ENCODE measurements at regions not wholly inside any gene's neighbourhood (a gene's known extent, or its start where the extent isn't known, plus 50 kb on each side); places are given as distances from the start of the nearest gene placed in this dataset.

- Histone ChIP-seq H3K4me3 (ENCODE audit: low read depth in 1 of 3, low read length in 3 of 3) (no peak overlapping the region), H3K36me3 (ENCODE audit: control insufficient read depth in 3 of 3, insufficient read depth in 2 of 3, low read depth in 1 of 3, low read length in 3 of 3) (no peaks in the 10 kb centered on the region), H3K9me3 (ENCODE audit: control insufficient read depth in 2 of 2, insufficient read depth in 1 of 2, low read depth in 1 of 2, low read length in 1 of 2) (no peaks in the 10 kb centered on the region), H3K27ac (ENCODE audit: low read depth in 1 of 3, low read length in 2 of 3) (no peak overlapping the region), H3K27me3 (ENCODE audit: control insufficient read depth in 3 of 3, insufficient read depth in 3 of 3, low read length in 3 of 3) (no peaks in the 10 kb centered on the region), H3K4me1 (ENCODE audit: control insufficient read depth in 3 of 3, insufficient read depth in 2 of 3, low read depth in 1 of 3, low read length in 2 of 3) (no peaks in the 10 kb centered on the region)
- DNase-seq: no peak
- FAIRE-seq: no peak
- WGBS, 3 donors: 74 to 90% (median 81%) methylated on average over 4 of the region's 4 CpGs
Observed at GRCh38 chr18:29157905-29158304, 981.0 kb upstream of the CDH2 start.

- H3K36me3 ChIP-seq (ENCODE audit: control insufficient read depth in 3 of 3, insufficient read depth in 2 of 3, low read depth in 1 of 3, low read length in 3 of 3): no peaks in the 10 kb centered on the region
- no peak overlapping the region for H3K27ac ChIP-seq (ENCODE audit: low read depth in 1 of 3, low read length in 2 of 3)
- DNase-seq: no peak
- H3K27me3 ChIP-seq (ENCODE audit: control insufficient read depth in 3 of 3, insufficient read depth in 3 of 3, low read length in 3 of 3): no peaks in the 10 kb centered on the region
- no peak for FAIRE-seq
- WGBS, 3 donors: 63 to 75% (median 66%) methylated on average over 3 of the region's 3 CpGs
- H3K9me3 ChIP-seq (ENCODE audit: control insufficient read depth in 2 of 2, insufficient read depth in 1 of 2, low read depth in 1 of 2, low read length in 1 of 2): no peaks in the 10 kb centered on the region
- no peak overlapping the region for H3K4me3 ChIP-seq (ENCODE audit: low read depth in 1 of 3, low read length in 3 of 3)
- no peaks in the 10 kb centered on the region for H3K4me1 ChIP-seq (ENCODE audit: control insufficient read depth in 3 of 3, insufficient read depth in 2 of 3, low read depth in 1 of 3, low read length in 2 of 3)
Observed at GRCh38 chr18:29157057-29157780, 980.3 kb upstream of the CDH2 start.

GRCh38 chr18:29156531-29156930 is 979.6 kb upstream of the CDH2 start:
- Histone ChIP-seq H3K27ac (ENCODE audit: low read depth in 1 of 3, low read length in 2 of 3) (no peak overlapping the region), H3K9me3 (ENCODE audit: control insufficient read depth in 2 of 2, insufficient read depth in 1 of 2, low read depth in 1 of 2, low read length in 1 of 2) (no peaks in the 10 kb centered on the region), H3K27me3 (ENCODE audit: control insufficient read depth in 3 of 3, insufficient read depth in 3 of 3, low read length in 3 of 3) (no peaks in the 10 kb centered on the region), H3K4me3 (ENCODE audit: low read depth in 1 of 3, low read length in 3 of 3) (no peak overlapping the region), H3K36me3 (ENCODE audit: control insufficient read depth in 3 of 3, insufficient read depth in 2 of 3, low read depth in 1 of 3, low read length in 3 of 3) (no peaks in the 10 kb centered on the region), H3K4me1 (ENCODE audit: control insufficient read depth in 3 of 3, insufficient read depth in 2 of 3, low read depth in 1 of 3, low read length in 2 of 3) (no peaks in the 10 kb centered on the region)
- WGBS, 3 donors: 77 to 85% (median 79%) methylated on average over 4 of the region's 4 CpGs
- no peak for DNase-seq
- no peak for FAIRE-seq

DNA sequence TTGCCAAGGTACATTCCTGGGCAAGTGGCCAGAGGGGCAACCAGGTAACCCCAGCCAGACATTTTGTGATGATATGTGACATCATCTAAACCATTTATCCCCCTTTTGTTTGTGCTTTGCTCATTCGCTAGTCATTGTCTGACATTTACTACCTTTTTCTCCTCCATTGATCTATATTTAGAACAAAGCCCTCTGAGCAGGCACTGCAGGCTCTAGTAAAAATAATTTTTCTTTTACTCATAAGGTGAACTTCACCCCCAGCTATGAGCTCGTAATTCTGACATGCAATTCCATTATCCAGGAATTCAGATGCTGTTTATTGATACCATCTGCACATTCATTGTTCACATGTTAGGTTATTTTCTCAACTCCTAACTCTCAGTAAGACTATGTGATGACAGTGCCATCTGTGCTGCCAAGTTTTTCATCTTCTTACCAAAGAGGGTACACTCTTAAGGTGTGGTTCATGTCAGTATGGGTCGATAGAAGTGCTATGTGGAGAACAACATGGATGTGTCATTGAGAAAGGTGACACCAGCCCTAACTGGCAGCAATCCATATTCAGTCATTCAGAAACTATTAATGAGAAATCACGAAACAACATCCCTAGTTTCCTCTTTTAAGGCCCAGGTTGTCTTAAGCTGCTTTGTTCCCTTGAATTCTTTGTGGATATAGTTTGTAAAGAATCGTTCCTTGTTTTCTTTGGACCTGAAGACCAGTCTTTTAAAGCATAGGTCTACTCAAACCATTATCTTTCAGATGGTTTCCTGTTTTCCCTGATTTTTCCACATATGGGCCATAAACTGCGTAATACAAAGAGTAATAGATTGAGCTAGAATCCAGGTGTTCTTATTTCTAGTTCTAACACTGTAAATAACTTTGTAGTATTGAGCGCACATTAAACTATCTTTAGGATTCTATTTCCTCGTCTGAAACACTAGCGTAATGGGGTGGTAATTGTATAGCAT is 978.1 kb upstream of the CDH2 start:
- Histone ChIP-seq H3K4me3 (ENCODE audit: low read depth in 1 of 3, low read length in 3 of 3) (no peak overlapping the region), H3K9me3 (ENCODE audit: control insufficient read depth in 2 of 2, insufficient read depth in 1 of 2, low read depth in 1 of 2, low read length in 1 of 2) (no peaks in the 10 kb centered on the region), H3K27me3 (ENCODE audit: control insufficient read depth in 3 of 3, insufficient read depth in 3 of 3, low read length in 3 of 3) (no peaks in the 10 kb centered on the region), H3K36me3 (ENCODE audit: control insufficient read depth in 3 of 3, insufficient read depth in 2 of 3, low read depth in 1 of 3, low read length in 3 of 3) (no peaks in the 10 kb centered on the region), H3K27ac (ENCODE audit: low read depth in 1 of 3, low read length in 2 of 3) (no peak overlapping the region), H3K4me1 (ENCODE audit: control insufficient read depth in 3 of 3, insufficient read depth in 2 of 3, low read depth in 1 of 3, low read length in 2 of 3) (no peaks in the 10 kb centered on the region)
- WGBS, 3 donors: 57 to 68% (median 62%) methylated on average over 9 of the region's 9 CpGs
- FAIRE-seq (no peak), DNase-seq (no peak)

- DNase-seq (no peak), FAIRE-seq (no peak)
- WGBS, 3 donors: 85 to 88% (median 87%) methylated on average over 1 of the region's 1 CpG
Observed at GRCh38 chr18:29154196-29154757, 977.3 kb upstream of the CDH2 start.

GRCh38 chr18:29153091-29153490 is 976.2 kb upstream of the CDH2 start:
- 55 to 80% (median 76%) methylated on average over 7 of the region's 7 CpGs for WGBS, 3 donors
- Histone ChIP-seq H3K4me3 (ENCODE audit: low read depth in 1 of 3, low read length in 3 of 3) (no peak overlapping the region), H3K27ac (ENCODE audit: low read depth in 1 of 3, low read length in 2 of 3) (no peak overlapping the region), H3K36me3 (ENCODE audit: control insufficient read depth in 3 of 3, insufficient read depth in 2 of 3, low read depth in 1 of 3, low read length in 3 of 3) (no peaks in the 10 kb centered on the region), H3K9me3 (ENCODE audit: control insufficient read depth in 2 of 2, insufficient read depth in 1 of 2, low read depth in 1 of 2, low read length in 1 of 2) (no peaks in the 10 kb centered on the region), H3K27me3 (ENCODE audit: control insufficient read depth in 3 of 3, insufficient read depth in 3 of 3, low read length in 3 of 3) (no peaks in the 10 kb centered on the region), H3K4me1 (ENCODE audit: control insufficient read depth in 3 of 3, insufficient read depth in 2 of 3, low read depth in 1 of 3, low read length in 2 of 3) (no peaks in the 10 kb centered on the region)
- DNase-seq: no peak
- FAIRE-seq: no peak

More at GRCh38 chr18:29154196-29154757, 977.3 kb upstream of the CDH2 start:
- H3K4me3 ChIP-seq (ENCODE audit: low read depth in 1 of 3, low read length in 3 of 3): no peak overlapping the region
- no peaks in the 10 kb centered on the region for H3K36me3 ChIP-seq (ENCODE audit: control insufficient read depth in 3 of 3, insufficient read depth in 2 of 3, low read depth in 1 of 3, low read length in 3 of 3)
- H3K27me3 ChIP-seq (ENCODE audit: control insufficient read depth in 3 of 3, insufficient read depth in 3 of 3, low read length in 3 of 3): no peaks in the 10 kb centered on the region
- no peaks in the 10 kb centered on the region for H3K9me3 ChIP-seq (ENCODE audit: control insufficient read depth in 2 of 2, insufficient read depth in 1 of 2, low read depth in 1 of 2, low read length in 1 of 2)
- no peak overlapping the region for H3K27ac ChIP-seq (ENCODE audit: low read depth in 1 of 3, low read length in 2 of 3)
- H3K4me1 ChIP-seq (ENCODE audit: control insufficient read depth in 3 of 3, insufficient read depth in 2 of 3, low read depth in 1 of 3, low read length in 2 of 3): no peaks in the 10 kb centered on the region

DNA sequence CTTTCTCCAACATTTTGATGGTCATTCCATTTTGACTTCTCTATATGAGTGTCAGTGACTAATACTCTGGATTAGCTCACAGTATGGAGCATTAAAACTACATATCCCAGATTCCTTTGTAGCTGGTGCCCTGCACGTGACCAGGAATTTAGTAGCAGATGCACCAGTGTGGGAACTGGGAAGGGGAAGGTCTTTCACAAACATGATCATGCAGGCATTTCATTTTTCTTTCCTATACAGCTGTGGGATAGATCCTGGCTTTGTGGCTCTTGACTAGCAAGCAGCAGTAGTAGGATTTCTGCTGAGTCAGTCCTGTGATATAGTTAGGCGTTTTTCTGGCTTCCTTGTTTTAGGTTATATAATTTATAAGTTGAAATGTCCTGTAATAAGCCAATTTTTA is 971.0 kb upstream of the CDH2 start:
- Histone ChIP-seq H3K27ac (ENCODE audit: low read depth in 1 of 3, low read length in 2 of 3) (no peak overlapping the region), H3K4me1 (ENCODE audit: control insufficient read depth in 3 of 3, insufficient read depth in 2 of 3, low read depth in 1 of 3, low read length in 2 of 3) (no peaks in the 10 kb centered on the region), H3K9me3 (ENCODE audit: control insufficient read depth in 2 of 2, insufficient read depth in 1 of 2, low read depth in 1 of 2, low read length in 1 of 2) (no peaks in the 10 kb centered on the region), H3K36me3 (ENCODE audit: control insufficient read depth in 3 of 3, insufficient read depth in 2 of 3, low read depth in 1 of 3, low read length in 3 of 3) (no peaks in the 10 kb centered on the region), H3K27me3 (ENCODE audit: control insufficient read depth in 3 of 3, insufficient read depth in 3 of 3, low read length in 3 of 3) (no peaks in the 10 kb centered on the region), H3K4me3 (ENCODE audit: low read depth in 1 of 3, low read length in 3 of 3) (no peak overlapping the region)
- no peak for FAIRE-seq
- no peak for DNase-seq
- 18 to 20% (median 18%) methylated on average over 2 of the region's 2 CpGs for WGBS, 3 donors

GRCh38 chr18:29146068-29146467 is 969.1 kb upstream of the CDH2 start:
- H3K9me3 ChIP-seq (ENCODE audit: control insufficient read depth in 2 of 2, insufficient read depth in 1 of 2, low read depth in 1 of 2, low read length in 1 of 2): no peaks in the 10 kb centered on the region
- H3K4me1 ChIP-seq (ENCODE audit: control insufficient read depth in 3 of 3, insufficient read depth in 2 of 3, low read depth in 1 of 3, low read length in 2 of 3): no peaks in the 10 kb centered on the region
- H3K27ac ChIP-seq (ENCODE audit: low read depth in 1 of 3, low read length in 2 of 3): no peak overlapping the region
- H3K36me3 ChIP-seq (ENCODE audit: control insufficient read depth in 3 of 3, insufficient read depth in 2 of 3, low read depth in 1 of 3, low read length in 3 of 3): no peaks in the 10 kb centered on the region
- FAIRE-seq (no peak), DNase-seq (no peak)
- WGBS, 3 donors: 36 to 72% (median 50%) methylated on average over 4 of the region's 4 CpGs
- no peak overlapping the region for H3K4me3 ChIP-seq (ENCODE audit: low read depth in 1 of 3, low read length in 3 of 3)
- H3K27me3 ChIP-seq (ENCODE audit: control insufficient read depth in 3 of 3, insufficient read depth in 3 of 3, low read length in 3 of 3): no peaks in the 10 kb centered on the region

Measured in small intestine (tissue), 7 donors.